Heart left ventricle (tissue), 16 donors: ENCODE measurements at regions not wholly inside any gene's neighbourhood (a gene's known extent, or its start where the extent isn't known, plus 50 kb on each side); places are given as distances from the start of the nearest gene placed in this dataset.

Experiments
- ATAC-seq, 4 donors: fragments of 200-7000 bp; cut with Tn5 transposase; one replicate each; pipeline ENCODE4 v1.9.1; 2020 to 2022; ENCODE audit warnings: moderate library complexity in 4 of 4, mild to moderate bottlenecking in 3 of 4, moderate number of reproducible peaks in 1 of 4
- DNase-seq, 5 donors: peaks; one replicate each; pipeline ENCODE4 v3.0.0-alpha.2; 2020
- H3K27ac ChIP-seq, 12 donors: fragments of 200-600 bp; sonication (generic) in 4 of 12; one replicate each; pipeline versions ENCODE4 v1.5.0 to v1.8.0; 2016 to 2022; ENCODE audit warnings: mild to moderate bottlenecking in 2 of 12
- H3K27me3 ChIP-seq, 9 donors: fragments of 200-600 bp; sonication (generic) in 2 of 9; one replicate each; pipeline versions ENCODE4 v1.5.1 to v1.8.0; 2016 to 2022; ENCODE audit warnings: mild to moderate bottlenecking in 3 of 9
- H3K36me3 ChIP-seq, 9 donors: fragments of 200-600 bp; sonication (generic) in 2 of 9; one replicate each; pipeline versions ENCODE4 v1.5.0 to v1.8.0; 2018 to 2022; ENCODE audit warnings: mild to moderate bottlenecking in 2 of 9
- H3K4me1 ChIP-seq, 12 donors: fragments of 200-600 bp; sonication (generic) in 4 of 12; one replicate each; pipeline versions ENCODE4 v1.5.0 to v1.8.0; 2016 to 2022; ENCODE audit warnings: mild to moderate bottlenecking in 3 of 12
- H3K4me3 ChIP-seq, 12 donors: fragments of 200-600 bp; sonication (generic) in 4 of 12; one replicate each; pipeline versions ENCODE4 v1.5.0 to v1.8.0; 2017 to 2022; ENCODE audit warnings: mild to moderate bottlenecking in 9 of 12, moderate library complexity in 4 of 12
- H3K9me3 ChIP-seq, 12 donors: fragments of 200-600 bp; sonication (generic) in 4 of 12; one replicate each; pipeline versions ENCODE4 v1.5.0 to v1.8.0; 2016 to 2022; ENCODE audit warnings: mild to moderate bottlenecking in 1 of 12
- CTCF ChIP-seq, 12 donors: fragments of 200-600 bp; sonication (generic) in 4 of 12; IDR thresholded peaks; one replicate each; pipeline versions ENCODE4 v1.5.0 to v1.8.0; 2018 to 2022; ENCODE audit warnings: antibody characterized with exemption in 12 of 12, mild to moderate bottlenecking in 5 of 12
- POLR2A ChIP-seq, 2 donors: fragments of 450-650 bp; IDR thresholded peaks; one replicate each; pipeline ENCODE4 v1.6.1; 2017; ENCODE audit warnings: antibody characterized with exemption in 2 of 2, mild to moderate bottlenecking in 2 of 2, moderate library complexity in 2 of 2
- WGBS, 4 donors: extraction: QIAGEN DNeasy Blood & Tissue Kit in 2 of 4; methylation state at CpG; one replicate each; pipeline versions ENCODE4 v1.1.5 to v1.1.7; 2013 to 2018; 5-methylcytosine and 5-hydroxymethylcytosine counted together
- intact Hi-C, 10 donors: fragments of 100-400 bp; cut with DNase I; formaldehyde crosslinking; loops; one replicate each; pipeline versions ENCODE4 v1.11.1 to v1.14.2; 2022
- donor health status: ischemic (EF 13 %, LVEDD 7.1; RV severe dilation, severe dysfunction).
- donor health status: healthy with polysubstance abuse.
- donor health status: DM: no; HTN: yes; CAD: no.
- donor health status: DM: no; HTN: no; CAD: no.
- donor health status: ischemic (EF 25% LVEDD 6.9; RV normal size, moderate dysfunction).
- donor health status: ischemic (EF 25% LVEDD 5.7; RV mildly dilated, moderate dysfunction).
- donor health status: healthy.
- donor health status: DM: yes; HTN: yes; CAD: no.
- donor health status: ischemic (EF 35%, LVEDD 5.7; RV mildly dilated, moderate dysfunction).
- donor health status: nonischemic (EF 11% LVEDD 7.7; RV severe dilation, severe dysfunction).
- donor health status: DM: yes; HTN: yes; CAD: no.
- donor health status: PGD.
- donor health status: ischemic (EF 29% LVEDD 5.4; RV normal size, mild dysfunction).
- donor health status: nonischemic (EF 23%, LVEDD 6.1; RV moderate dilation, normal function).

GRCh38 chr2:220014961-220015360 lies 387.5 kb downstream of the SLC4A3 start:
- ATAC-seq = no peak
- Histone ChIP-seq H3K27ac (no peak overlapping the region), H3K4me3 (no peak overlapping the region), H3K27me3 (no peaks in the 10 kb centered on the region), H3K9me3 (peaks cover 0 to 8% (median 0%) of the 10 kb centered on the region in 12 donors), H3K36me3 (no peaks in the 10 kb centered on the region), H3K4me1 (no peaks in the 10 kb centered on the region)
- WGBS, 4 donors = 81 to 92% (median 88%) methylated on average over 2 of the region's 2 CpGs
- intact Hi-C loops = no loop called here
- TF ChIP-seq CTCF (IDR thresholded peaks at IDR 0.05) = no peak
- TF ChIP-seq POLR2A (IDR thresholded peaks at IDR 0.05) = no peak
- DNase-seq = no peak

GRCh38 chr2:220015576-220015975 lies 388.1 kb downstream of the SLC4A3 start:
- H3K27me3 ChIP-seq = no peaks in the 10 kb centered on the region
- WGBS, 4 donors = 33 to 56% (median 52%) methylated on average over 1 of the region's 1 CpG
- no peak for ATAC-seq

GRCh38 chr2:220025207-220025606 lies 397.8 kb downstream of the SLC4A3 start:
- H3K9me3 ChIP-seq = peaks cover 0 to 5% (median 0%) of the 10 kb centered on the region in 12 donors

More at GRCh38 chr2:220015576-220015975, 388.1 kb downstream of the SLC4A3 start:
- H3K9me3 ChIP-seq = peaks cover 0 to 8% (median 0%) of the 10 kb centered on the region in 12 donors
- no peak overlapping the region for H3K27ac ChIP-seq
- no peak overlapping the region for H3K4me3 ChIP-seq
- TF ChIP-seq CTCF (IDR thresholded peaks at IDR 0.05) (no peak), POLR2A (IDR thresholded peaks at IDR 0.05) (no peak)
- intact Hi-C loops = no loop called here
- no peak for DNase-seq
- no peaks in the 10 kb centered on the region for H3K4me1 ChIP-seq
- no peaks in the 10 kb centered on the region for H3K36me3 ChIP-seq

GRCh38 chr2:220029013-220029412 lies 401.6 kb downstream of the SLC4A3 start:
- Histone ChIP-seq H3K36me3 (no peaks in the 10 kb centered on the region), H3K27me3 (no peaks in the 10 kb centered on the region), H3K4me1 (no peaks in the 10 kb centered on the region), H3K27ac (no peak overlapping the region), H3K9me3 (no peaks in the 10 kb centered on the region), H3K4me3 (no peak overlapping the region)
- intact Hi-C loops = no loop called here
- whole genome bisulfite sequencing, 4 donors = 53 to 97% (median 93%) methylated on average over 1 of the region's 1 CpG
- ATAC-seq (no peak), DNase-seq (no peak)
- TF ChIP-seq POLR2A (IDR thresholded peaks at IDR 0.05) (no peak), CTCF (IDR thresholded peaks at IDR 0.05) (no peak)

More at GRCh38 chr2:220025207-220025606, 397.8 kb downstream of the SLC4A3 start:
- WGBS, 4 donors = 78 to 96% (median 91%) methylated on average over 1 of the region's 1 CpG
- no peaks in the 10 kb centered on the region for H3K4me1 ChIP-seq
- intact Hi-C loops = no loop called here
- no peak overlapping the region for H3K4me3 ChIP-seq
- H3K27ac ChIP-seq = no peak overlapping the region
- no peak for TF ChIP-seq POLR2A (IDR thresholded peaks at IDR 0.05)
- no peak for TF ChIP-seq CTCF (IDR thresholded peaks at IDR 0.05)
- DNase-seq (no peak), ATAC-seq (no peak)
- no peaks in the 10 kb centered on the region for H3K36me3 ChIP-seq
- no peaks in the 10 kb centered on the region for H3K27me3 ChIP-seq
